Liver (tissue), 8 donors: ENCODE measurements at regions not wholly inside any gene's neighbourhood (a gene's known extent, or its start where the extent isn't known, plus 50 kb on each side); places are given as distances from the start of the nearest gene placed in this dataset.

ENCODE experiments used
- DNase-seq: peaks from one replicate; pipeline ENCODE4 v3.0.0-alpha.2; 2017; ENCODE audit warnings: low spot score
- H3K27ac ChIP-seq, 2 donors: one replicate each; pipeline ENCODE4 v1.7.0; 2013; ENCODE audit warnings: inconsistent platforms in 2 of 2, low read length in 2 of 2, control low read depth in 1 of 2, low read depth in 1 of 2, mild to moderate bottlenecking in 1 of 2
- H3K27me3 ChIP-seq, 4 donors: one replicate each; pipeline versions ENCODE4 v1.6.1 to v1.7.0; 2013; ENCODE audit warnings: low read length in 3 of 4, inconsistent platforms in 1 of 4, mild to moderate bottlenecking in 1 of 4, moderate library complexity in 1 of 4; ENCODE audit not compliant: control insufficient read depth in 4 of 4, insufficient read depth in 4 of 4
- H3K36me3 ChIP-seq, 4 donors: one replicate each; pipeline versions ENCODE4 v1.6.1 to v1.7.0; 2013; ENCODE audit warnings: low read length in 3 of 4, mild to moderate bottlenecking in 3 of 4, low read depth in 1 of 4, moderate library complexity in 1 of 4; ENCODE audit not compliant: control insufficient read depth in 4 of 4, insufficient read depth in 3 of 4
- H3K4me1 ChIP-seq, 4 donors: one replicate each; pipeline versions ENCODE4 v1.6.1 to v1.7.0; 2013; ENCODE audit warnings: low read length in 3 of 4, mild to moderate bottlenecking in 3 of 4, moderate library complexity in 1 of 4; ENCODE audit not compliant: control insufficient read depth in 4 of 4, insufficient read depth in 4 of 4
- H3K4me3 ChIP-seq, 3 donors: one replicate each; pipeline versions ENCODE4 v1.6.1 to v1.7.0; 2013; ENCODE audit warnings: low read length in 3 of 3, control low read depth in 1 of 3, low read depth in 1 of 3, mild to moderate bottlenecking in 1 of 3
- H3K9ac ChIP-seq, 2 donors: one replicate each; pipeline ENCODE4 v1.7.0; 2013; ENCODE audit warnings: low read length in 2 of 2, mild to moderate bottlenecking in 2 of 2, moderate library complexity in 2 of 2, control low read depth in 1 of 2, low read depth in 1 of 2
- H3K9me3 ChIP-seq, 4 donors: one replicate each; pipeline versions ENCODE4 v1.6.1 to v1.7.0; 2013; ENCODE audit warnings: low read length in 3 of 4; ENCODE audit not compliant: control insufficient read depth in 4 of 4
- ATF3 ChIP-seq: IDR thresholded peaks from 2 replicates; pipeline ENCODE4 v1.6.1; 2016; ENCODE audit warnings: antibody characterized with exemption
- CTCF ChIP-seq: fragments of 150-350 bp; IDR thresholded peaks from 2 replicates; pipeline ENCODE4 v1.5.1; 2017; ENCODE audit warnings: improper control_type of control experiment, low read depth, low read length; ENCODE audit not compliant: missing input control
- EGR1 ChIP-seq, 2 donors: IDR thresholded peaks; 2 replicates each; pipeline ENCODE4 v1.6.1; 2016 to 2018; ENCODE audit warnings: antibody characterized with exemption in 2 of 2, low read depth in 2 of 2
- FOXA2 ChIP-seq: IDR thresholded peaks from 2 replicates; pipeline ENCODE4 v1.6.1; 2016; ENCODE audit warnings: antibody characterized with exemption
- GABPA ChIP-seq, 2 donors: IDR thresholded peaks in 1 of 2; conservative IDR thresholded peaks in 1 of 2; 2 replicates each; pipeline ENCODE4 v1.6.1; 2016; ENCODE audit warnings: antibody characterized with exemption in 2 of 2, mild to moderate bottlenecking in 1 of 2, moderate library complexity in 1 of 2
- HNF4A ChIP-seq, 2 donors: conservative IDR thresholded peaks; 2 replicates each; pipeline ENCODE4 v1.6.1; 2016; ENCODE audit warnings: antibody characterized with exemption in 2 of 2, mild to moderate bottlenecking in 2 of 2
- HNF4G ChIP-seq: IDR thresholded peaks from 2 replicates; pipeline ENCODE4 v1.6.1; 2016; ENCODE audit warnings: antibody characterized with exemption
- JUND ChIP-seq, 2 donors: IDR thresholded peaks; 2 replicates each; pipeline ENCODE4 v1.6.1; 2016; ENCODE audit warnings: antibody characterized with exemption in 2 of 2
- MAX ChIP-seq: IDR thresholded peaks from 2 replicates; pipeline ENCODE4 v1.6.1; 2016; ENCODE audit warnings: antibody characterized with exemption
- NR2F2 ChIP-seq: IDR thresholded peaks from 2 replicates; pipeline ENCODE4 v1.6.1; 2016; ENCODE audit warnings: antibody characterized with exemption
- RAD21 ChIP-seq, 2 donors: IDR thresholded peaks; 2 replicates each; pipeline ENCODE4 v1.6.1; 2016; ENCODE audit warnings: antibody characterized with exemption in 2 of 2, mild to moderate bottlenecking in 2 of 2
- RXRA ChIP-seq, 2 donors: IDR thresholded peaks; 2 replicates each; pipeline ENCODE4 v1.6.1; 2017 to 2018; ENCODE audit warnings: antibody characterized with exemption in 2 of 2, mild to moderate bottlenecking in 1 of 2
- SP1 ChIP-seq: IDR thresholded peaks from 2 replicates; pipeline ENCODE4 v1.6.1; 2018; ENCODE audit warnings: antibody characterized with exemption, mild to moderate bottlenecking
- TAF1 ChIP-seq: conservative IDR thresholded peaks from 2 replicates; pipeline ENCODE4 v1.6.1; 2016; ENCODE audit warnings: antibody characterized with exemption, mild to moderate bottlenecking
- YY1 ChIP-seq: IDR thresholded peaks from 2 replicates; pipeline ENCODE4 v1.6.1; 2016; ENCODE audit warnings: antibody characterized with exemption, mild to moderate bottlenecking
- WGBS: extraction: QIAGEN DNeasy Blood & Tissue Kit; methylation state at CpG from one replicate; pipeline ENCODE4 v1.1.7; 2013; 5-methylcytosine and 5-hydroxymethylcytosine counted together
- TF ChIP-seq, protein P1 (sequence below): IDR thresholded peaks from 2 replicates; pipeline ENCODE4 v1.6.1; 2016; ENCODE audit warnings: antibody characterized with exemption, mild to moderate bottlenecking
- TF ChIP-seq, protein P2 (sequence below): IDR thresholded peaks from 2 replicates; pipeline ENCODE4 v1.6.1; 2016; ENCODE audit warnings: antibody characterized with exemption
- donor health status: healthy.
- donor health status: healthy.
- donor health status: healthy.
- donor health status: healthy.
- donor health status: healthy.

GRCh38 chr6:66340736-66341135 lies 633.7 kb upstream of the EYS start:
- no peaks in the 10 kb centered on the region for H3K4me1 ChIP-seq
- 78% methylated on average over 1 of the region's 1 CpG for WGBS
- H3K4me3 ChIP-seq: no peak overlapping the region
- H3K36me3 ChIP-seq: no peaks in the 10 kb centered on the region
- no peaks in the 10 kb centered on the region for H3K9me3 ChIP-seq
- no peak for DNase-seq
- TF ChIP-seq, protein P1, sequence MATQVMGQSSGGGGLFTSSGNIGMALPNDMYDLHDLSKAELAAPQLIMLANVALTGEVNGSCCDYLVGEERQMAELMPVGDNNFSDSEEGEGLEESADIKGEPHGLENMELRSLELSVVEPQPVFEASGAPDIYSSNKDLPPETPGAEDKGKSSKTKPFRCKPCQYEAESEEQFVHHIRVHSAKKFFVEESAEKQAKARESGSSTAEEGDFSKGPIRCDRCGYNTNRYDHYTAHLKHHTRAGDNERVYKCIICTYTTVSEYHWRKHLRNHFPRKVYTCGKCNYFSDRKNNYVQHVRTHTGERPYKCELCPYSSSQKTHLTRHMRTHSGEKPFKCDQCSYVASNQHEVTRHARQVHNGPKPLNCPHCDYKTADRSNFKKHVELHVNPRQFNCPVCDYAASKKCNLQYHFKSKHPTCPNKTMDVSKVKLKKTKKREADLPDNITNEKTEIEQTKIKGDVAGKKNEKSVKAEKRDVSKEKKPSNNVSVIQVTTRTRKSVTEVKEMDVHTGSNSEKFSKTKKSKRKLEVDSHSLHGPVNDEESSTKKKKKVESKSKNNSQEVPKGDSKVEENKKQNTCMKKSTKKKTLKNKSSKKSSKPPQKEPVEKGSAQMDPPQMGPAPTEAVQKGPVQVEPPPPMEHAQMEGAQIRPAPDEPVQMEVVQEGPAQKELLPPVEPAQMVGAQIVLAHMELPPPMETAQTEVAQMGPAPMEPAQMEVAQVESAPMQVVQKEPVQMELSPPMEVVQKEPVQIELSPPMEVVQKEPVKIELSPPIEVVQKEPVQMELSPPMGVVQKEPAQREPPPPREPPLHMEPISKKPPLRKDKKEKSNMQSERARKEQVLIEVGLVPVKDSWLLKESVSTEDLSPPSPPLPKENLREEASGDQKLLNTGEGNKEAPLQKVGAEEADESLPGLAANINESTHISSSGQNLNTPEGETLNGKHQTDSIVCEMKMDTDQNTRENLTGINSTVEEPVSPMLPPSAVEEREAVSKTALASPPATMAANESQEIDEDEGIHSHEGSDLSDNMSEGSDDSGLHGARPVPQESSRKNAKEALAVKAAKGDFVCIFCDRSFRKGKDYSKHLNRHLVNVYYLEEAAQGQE: no peak
- TF ChIP-seq HNF4A (conservative IDR thresholded peaks at IDR 0.05) (no peak), YY1 (no peak), NR2F2 (no peak), CTCF (no peak), RAD21 (IDR thresholded peaks at IDR 0.05) (no peak), ATF3 (no peak), RXRA (IDR thresholded peaks at IDR 0.05) (no peak), FOXA2 (no peak), TAF1 (no peak), SP1 (no peak), HNF4G (no peak), EGR1 (IDR thresholded peaks at IDR 0.05; ENCODE audit: low read depth in 2 of 2) (no peak), JUND (IDR thresholded peaks at IDR 0.05) (no peak)
- TF ChIP-seq, protein P2, sequence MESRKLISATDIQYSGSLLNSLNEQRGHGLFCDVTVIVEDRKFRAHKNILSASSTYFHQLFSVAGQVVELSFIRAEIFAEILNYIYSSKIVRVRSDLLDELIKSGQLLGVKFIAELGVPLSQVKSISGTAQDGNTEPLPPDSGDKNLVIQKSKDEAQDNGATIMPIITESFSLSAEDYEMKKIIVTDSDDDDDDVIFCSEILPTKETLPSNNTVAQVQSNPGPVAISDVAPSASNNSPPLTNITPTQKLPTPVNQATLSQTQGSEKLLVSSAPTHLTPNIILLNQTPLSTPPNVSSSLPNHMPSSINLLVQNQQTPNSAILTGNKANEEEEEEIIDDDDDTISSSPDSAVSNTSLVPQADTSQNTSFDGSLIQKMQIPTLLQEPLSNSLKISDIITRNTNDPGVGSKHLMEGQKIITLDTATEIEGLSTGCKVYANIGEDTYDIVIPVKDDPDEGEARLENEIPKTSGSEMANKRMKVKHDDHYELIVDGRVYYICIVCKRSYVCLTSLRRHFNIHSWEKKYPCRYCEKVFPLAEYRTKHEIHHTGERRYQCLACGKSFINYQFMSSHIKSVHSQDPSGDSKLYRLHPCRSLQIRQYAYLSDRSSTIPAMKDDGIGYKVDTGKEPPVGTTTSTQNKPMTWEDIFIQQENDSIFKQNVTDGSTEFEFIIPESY: no peak
- H3K27ac ChIP-seq: no peak overlapping the region
- H3K9ac ChIP-seq: no peak overlapping the region
- no peaks in the 10 kb centered on the region for H3K27me3 ChIP-seq

GRCh38 chr6:66336176-66336575 lies 629.1 kb upstream of the EYS start:
- Histone ChIP-seq H3K4me1 (no peaks in the 10 kb centered on the region), H3K9me3 (no peaks in the 10 kb centered on the region), H3K27me3 (no peaks in the 10 kb centered on the region), H3K9ac (no peak overlapping the region), H3K36me3 (no peaks in the 10 kb centered on the region), H3K4me3 (no peak overlapping the region), H3K27ac (no peak overlapping the region)
- TF ChIP-seq FOXA2 (no peak), EGR1 (IDR thresholded peaks at IDR 0.05; ENCODE audit: low read depth in 2 of 2) (no peak), TAF1 (no peak), GABPA (IDR thresholded peaks at IDR 0.05 in 1 of 2, conservative IDR thresholded peaks at IDR 0.05 in 1 of 2) (no peak), MAX (no peak), ATF3 (no peak), RXRA (IDR thresholded peaks at IDR 0.05) (no peak), RAD21 (IDR thresholded peaks at IDR 0.05) (no peak), JUND (IDR thresholded peaks at IDR 0.05) (no peak), SP1 (no peak), HNF4A (conservative IDR thresholded peaks at IDR 0.05) (no peak), NR2F2 (no peak)
- no peak for DNase-seq
- 62% methylated on average over 1 of the region's 1 CpG for WGBS
